A549 (cell line): ENCODE measurements at regions not wholly inside any gene's neighbourhood (a gene's known extent, or its start where the extent isn't known, plus 50 kb on each side); places are given as distances from the start of the nearest gene placed in this dataset.

Experiments
- ATAC-seq, 2 experiments: fragments of 200-7000 bp in 1 of 2; fragments of >200 bp in 1 of 2; cut with Nextera tagmentation in 1 of 2; cut with Tn5 transposase in 1 of 2; 3 replicates each; pipeline versions ENCODE4 v1.8.0 to v1.9.1; 2018 to 2020; ENCODE audit warnings: mild to moderate bottlenecking in 1 of 2, moderate library complexity in 1 of 2
- CTCF ChIA-PET: fragments of 300-600 bp; sonication (Branson Sonifier 250); formaldehyde crosslinking; extraction: SDS; loops from one replicate; lab custom pipeline; 2021; ENCODE audit warnings: antibody characterized with exemption, inconsistent platforms; lab: Yijun Ruan, JAX
- POLR2A ChIA-PET: fragments of 350-600 bp; formaldehyde crosslinking; extraction: SDS; loops from one replicate; lab custom pipeline; 2021; ENCODE audit warnings: antibody characterized with exemption, inconsistent platforms; lab: Yijun Ruan, JAX
- DNase-seq, 2 experiments: peaks; one replicate each; pipeline versions ENCODE4 v3.0.0 to v3.0.0-alpha.2; 2011 to 2016; ENCODE audit warnings: low read depth in 1 of 2, low spot score in 1 of 2
- FAIRE-seq: peaks from 2 replicates; lab custom pipeline; 2011; peaks lifted over from hg19 to GRCh38; lab: Jason Lieb, UNC
- H3K27ac ChIP-seq, 2 experiments: fragments of >200 bp; sonication (Bioruptor Twin); formaldehyde crosslinking; 3 replicates each; pipeline ENCODE4 v1.5.1; 2016 to 2017
- H3K4me1 ChIP-seq: fragments of >200 bp; sonication (Bioruptor Twin); formaldehyde crosslinking; 3 replicates; pipeline ENCODE4 v1.6.1; 2016
- H3K4me2 ChIP-seq: fragments of >200 bp; sonication (Bioruptor Twin); formaldehyde crosslinking; 3 replicates; pipeline ENCODE4 v1.6.1; 2016
- H3K4me3 ChIP-seq: fragments of >200 bp; sonication (Bioruptor Twin); formaldehyde crosslinking; 3 replicates; pipeline ENCODE4 v1.5.1; 2016
- H3K9me3 ChIP-seq: fragments of >200 bp; sonication (Bioruptor Twin); formaldehyde crosslinking; 3 replicates; pipeline ENCODE4 v1.6.1; 2016
- BHLHE40 ChIP-seq: IDR thresholded peaks from 2 replicates; pipeline ENCODE4 v1.6.1; 2012; ENCODE audit warnings: low read depth, low read length, inconsistent platforms
- CBX2 ChIP-seq: fragments of 200-600 bp; sonication (generic); IDR thresholded peaks from 2 replicates; pipeline ENCODE4 v1.6.1; 2016; ENCODE audit warnings: low read depth, mild to moderate bottlenecking, borderline replicate concordance
- CBX8 ChIP-seq: fragments of 200-600 bp; sonication (generic); IDR thresholded peaks from 2 replicates; pipeline ENCODE4 v1.6.1; 2016
- CHD2 ChIP-seq: fragments of 150-350 bp; IDR thresholded peaks from 2 replicates; pipeline ENCODE4 v1.6.1; 2014; ENCODE audit warnings: low read length; ENCODE audit not compliant: partially characterized antibody
- CHD4 ChIP-seq: fragments of 200-600 bp; sonication (generic); IDR thresholded peaks from 2 replicates; pipeline ENCODE4 v1.6.1; 2016; ENCODE audit warnings: antibody characterized with exemption, mild to moderate bottlenecking, borderline replicate concordance
- EHMT2 ChIP-seq: fragments of 200-600 bp; sonication (generic); IDR thresholded peaks from 2 replicates; pipeline ENCODE4 v1.6.1; 2016; ENCODE audit warnings: antibody characterized with exemption, low read depth, mild to moderate bottlenecking, moderate library complexity
- EP300 ChIP-seq, 2 experiments: fragments of >200 bp; sonication (Bioruptor Twin); formaldehyde crosslinking; IDR thresholded peaks; 2 replicates in 1 of 2; 3 replicates in 1 of 2; pipeline ENCODE4 v1.6.1; 2016 to 2017
- ESRRA ChIP-seq: fragments of 150-350 bp; IDR thresholded peaks from 2 replicates; pipeline ENCODE4 v1.6.1; 2014; ENCODE audit warnings: mild to moderate bottlenecking, low read length, borderline replicate concordance
- FOSB ChIP-seq: fragments of 250-450 bp; sonication (Bioruptor Pico); IDR thresholded peaks from 2 replicates; pipeline ENCODE4 v1.5.0; 2020; ENCODE audit warnings: mild to moderate bottlenecking, moderate library complexity
- GATA3 ChIP-seq: IDR thresholded peaks from 2 replicates; pipeline ENCODE4 v1.6.1; 2012; ENCODE audit warnings: borderline replicate concordance
- HEYL ChIP-seq: fragments of 250-450 bp; sonication (Bioruptor Pico); IDR thresholded peaks from 2 replicates; pipeline ENCODE4 v1.8.0; 2021; ENCODE audit warnings: mild to moderate bottlenecking, moderate library complexity
- HOXB13 ChIP-seq: fragments of 250-450 bp; sonication (Bioruptor Pico); IDR thresholded peaks from 2 replicates; pipeline ENCODE4 v1.5.0; 2020; ENCODE audit warnings: low read depth, mild to moderate bottlenecking, moderate library complexity
- HOXB5 ChIP-seq: fragments of 250-450 bp; sonication (Bioruptor Pico); IDR thresholded peaks from 2 replicates; pipeline ENCODE4 v1.5.0; 2020; ENCODE audit warnings: mild to moderate bottlenecking, moderate library complexity
- JUNB ChIP-seq: fragments of >200 bp; sonication (Bioruptor Twin); formaldehyde crosslinking; IDR thresholded peaks from 2 replicates; pipeline ENCODE4 v1.6.1; 2016
- KDM1A ChIP-seq: fragments of 200-600 bp; sonication (generic); IDR thresholded peaks from 2 replicates; pipeline ENCODE4 v1.6.1; 2016; ENCODE audit warnings: low read depth, mild to moderate bottlenecking
- MAFK ChIP-seq: fragments of 450-650 bp; IDR thresholded peaks from 2 replicates; pipeline ENCODE4 v1.6.1; 2014; ENCODE audit not compliant: partially characterized antibody
- NPAS2 ChIP-seq: fragments of 250-450 bp; sonication (Bioruptor Pico); IDR thresholded peaks from 2 replicates; pipeline ENCODE4 v1.8.0; 2022; ENCODE audit warnings: mild to moderate bottlenecking, moderate library complexity, borderline replicate concordance
- NR3C1 ChIP-seq: fragments of >200 bp; sonication (Bioruptor Twin); formaldehyde crosslinking; IDR thresholded peaks from 3 replicates; pipeline ENCODE4 v1.6.1; 2017
- PHF8 ChIP-seq: fragments of 200-600 bp; sonication (generic); IDR thresholded peaks from 2 replicates; pipeline ENCODE4 v1.6.1; 2016; ENCODE audit warnings: low read depth, mild to moderate bottlenecking, antibody characterized with exemption, moderate library complexity, borderline replicate concordance
- RARB ChIP-seq: fragments of 250-450 bp; sonication (Bioruptor Pico); IDR thresholded peaks from 2 replicates; pipeline ENCODE4 v1.8.0; 2021; ENCODE audit warnings: mild to moderate bottlenecking, moderate library complexity
- RCOR1 ChIP-seq: fragments of 150-350 bp; IDR thresholded peaks from 2 replicates; pipeline ENCODE4 v1.6.1; 2014; ENCODE audit warnings: antibody characterized with exemption, low read length, low read depth
- RNF2 ChIP-seq: fragments of 200-600 bp; sonication (generic); IDR thresholded peaks from 2 replicates; pipeline ENCODE4 v1.6.1; 2016; ENCODE audit warnings: low read depth, mild to moderate bottlenecking, antibody characterized with exemption, moderate library complexity, borderline replicate concordance
- SREBF2 ChIP-seq: fragments of 450-650 bp; IDR thresholded peaks from 2 replicates; pipeline ENCODE4 v1.6.1; 2014; ENCODE audit warnings: mild to moderate bottlenecking, moderate library complexity
- TFCP2L1 ChIP-seq: fragments of 250-450 bp; sonication (Bioruptor Pico); IDR thresholded peaks from 2 replicates; pipeline ENCODE4 v1.5.0; 2021; ENCODE audit warnings: mild to moderate bottlenecking
- WGBS: methylation state at CpG from one replicate; pipeline ENCODE4 v1.1.6; 2017; ENCODE audit errors: missing lambda C conversion rate; 5-methylcytosine and 5-hydroxymethylcytosine counted together
- TF ChIP-seq, protein P1 (sequence below): IDR thresholded peaks from 2 replicates; pipeline ENCODE4 v1.6.1; 2012
- TF ChIP-seq, protein P2 (sequence below): fragments of >200 bp; sonication (Bioruptor Twin); formaldehyde crosslinking; IDR thresholded peaks from 3 replicates; pipeline ENCODE4 v1.5.1; 2016
- TF ChIP-seq, protein P3 (sequence below): IDR thresholded peaks from 2 replicates; pipeline ENCODE4 v1.6.1; 2012
- TF ChIP-seq, protein P4 (sequence below): fragments of 450-650 bp; IDR thresholded peaks from 2 replicates; pipeline ENCODE4 v1.6.1; 2014; ENCODE audit warnings: antibody characterized with exemption
- TF ChIP-seq, protein P5 (sequence below): fragments of 150-350 bp; IDR thresholded peaks from 2 replicates; pipeline ENCODE4 v1.6.1; 2014; ENCODE audit warnings: low read depth, mild to moderate bottlenecking, low read length

DNA sequence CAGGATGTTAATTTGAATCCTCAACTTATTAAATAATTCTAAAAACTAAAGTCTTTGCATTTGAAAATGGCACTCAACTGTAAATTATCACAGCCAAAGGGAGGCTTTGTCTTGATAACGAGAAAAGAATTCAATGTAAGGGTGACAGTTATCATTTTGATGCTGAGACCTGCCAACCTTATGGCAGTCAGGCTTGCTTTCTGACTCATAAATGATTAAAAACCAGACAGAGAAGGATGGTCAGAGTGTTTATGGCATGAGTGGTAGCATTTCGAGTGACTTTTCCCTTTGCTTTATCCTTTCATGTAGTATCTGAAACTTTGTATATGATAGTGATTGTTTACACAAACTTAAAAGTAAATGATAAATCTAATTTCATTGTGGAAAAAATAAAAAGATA is 53.9 kb upstream of the EPC2 start:
- no peak overlapping the region for H3K4me2 ChIP-seq
- H3K9me3 ChIP-seq = no peaks in the 10 kb centered on the region
- CTCF ChIA-PET = no interaction called here
- POLR2A ChIA-PET = no interaction called here
- no peak overlapping the region for H3K27ac ChIP-seq
- no peaks in the 10 kb centered on the region for H3K4me1 ChIP-seq
- no peak overlapping the region for H3K4me3 ChIP-seq
- FAIRE-seq (no peak), ATAC-seq (no peak), DNase-seq (no peak)
- TF ChIP-seq TFCP2L1 (no peak), EP300 (IDR thresholded peaks at IDR 0.05) (no peak), FOSB (CRISPR knock-in tag) (no peak), BHLHE40 (no peak), SREBF2 (no peak), CBX8 (no peak), CHD2 (no peak), RCOR1 (no peak), RARB (CRISPR knock-in tag) (no peak), JUNB (no peak), ESRRA (no peak)
- TF ChIP-seq, protein P1, sequence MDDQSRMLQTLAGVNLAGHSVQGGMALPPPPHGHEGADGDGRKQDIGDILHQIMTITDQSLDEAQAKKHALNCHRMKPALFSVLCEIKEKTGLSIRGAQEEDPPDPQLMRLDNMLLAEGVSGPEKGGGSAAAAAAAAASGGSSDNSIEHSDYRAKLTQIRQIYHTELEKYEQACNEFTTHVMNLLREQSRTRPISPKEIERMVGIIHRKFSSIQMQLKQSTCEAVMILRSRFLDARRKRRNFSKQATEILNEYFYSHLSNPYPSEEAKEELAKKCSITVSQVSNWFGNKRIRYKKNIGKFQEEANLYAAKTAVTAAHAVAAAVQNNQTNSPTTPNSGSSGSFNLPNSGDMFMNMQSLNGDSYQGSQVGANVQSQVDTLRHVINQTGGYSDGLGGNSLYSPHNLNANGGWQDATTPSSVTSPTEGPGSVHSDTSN = no peak
- TF ChIP-seq, protein P2, sequence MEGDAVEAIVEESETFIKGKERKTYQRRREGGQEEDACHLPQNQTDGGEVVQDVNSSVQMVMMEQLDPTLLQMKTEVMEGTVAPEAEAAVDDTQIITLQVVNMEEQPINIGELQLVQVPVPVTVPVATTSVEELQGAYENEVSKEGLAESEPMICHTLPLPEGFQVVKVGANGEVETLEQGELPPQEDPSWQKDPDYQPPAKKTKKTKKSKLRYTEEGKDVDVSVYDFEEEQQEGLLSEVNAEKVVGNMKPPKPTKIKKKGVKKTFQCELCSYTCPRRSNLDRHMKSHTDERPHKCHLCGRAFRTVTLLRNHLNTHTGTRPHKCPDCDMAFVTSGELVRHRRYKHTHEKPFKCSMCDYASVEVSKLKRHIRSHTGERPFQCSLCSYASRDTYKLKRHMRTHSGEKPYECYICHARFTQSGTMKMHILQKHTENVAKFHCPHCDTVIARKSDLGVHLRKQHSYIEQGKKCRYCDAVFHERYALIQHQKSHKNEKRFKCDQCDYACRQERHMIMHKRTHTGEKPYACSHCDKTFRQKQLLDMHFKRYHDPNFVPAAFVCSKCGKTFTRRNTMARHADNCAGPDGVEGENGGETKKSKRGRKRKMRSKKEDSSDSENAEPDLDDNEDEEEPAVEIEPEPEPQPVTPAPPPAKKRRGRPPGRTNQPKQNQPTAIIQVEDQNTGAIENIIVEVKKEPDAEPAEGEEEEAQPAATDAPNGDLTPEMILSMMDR = no peak
- WGBS = 55% methylated on average over 2 of the region's 2 CpGs

DNA sequence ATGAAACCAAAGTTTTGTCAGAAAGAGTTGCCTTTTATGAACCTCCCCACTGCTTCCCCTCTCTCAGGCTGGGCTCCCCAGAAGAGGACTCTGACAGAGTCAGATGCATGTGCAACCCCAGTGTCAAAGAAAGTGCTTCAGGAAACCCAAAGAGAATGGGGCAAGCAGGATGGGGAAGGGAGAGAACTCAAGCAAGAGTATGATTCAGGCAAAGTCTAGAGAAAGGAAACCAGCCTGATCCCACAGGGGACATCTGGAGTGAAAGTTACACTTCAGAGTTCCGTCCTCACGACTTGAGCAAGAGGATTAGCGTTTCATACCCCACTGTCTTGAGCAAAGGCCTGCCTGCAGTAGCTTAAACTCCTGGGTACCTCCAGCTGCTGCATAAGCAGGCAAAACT is 51.8 kb upstream of the EPC2 start:
- ChIA-PET CTCF (no interaction called here), POLR2A (no interaction called here)
- no peak for FAIRE-seq
- H3K4me3 ChIP-seq = no peak overlapping the region
- WGBS = 77% methylated on average over 3 of the region's 3 CpGs
- no peak overlapping the region for H3K4me2 ChIP-seq
- DNase-seq = no peak
- H3K4me1 ChIP-seq = no peaks in the 10 kb centered on the region
- no peaks in the 10 kb centered on the region; the same call in 2 of the 3 replicates for H3K9me3 ChIP-seq
- no peak for ATAC-seq
- TF ChIP-seq HEYL (CRISPR knock-in tag) = no peak
- TF ChIP-seq RCOR1 = no peak
- TF ChIP-seq CBX2 = no peak
- TF ChIP-seq BHLHE40 = no peak
- no peak for TF ChIP-seq MAFK
- no peak for TF ChIP-seq CHD4
- TF ChIP-seq RNF2 = no peak
- TF ChIP-seq HOXB13 (CRISPR knock-in tag) = no peak
- no peak for TF ChIP-seq EHMT2
- TF ChIP-seq GATA3 = no peak
- no peak for TF ChIP-seq NR3C1
- TF ChIP-seq CBX8 = no peak
- TF ChIP-seq, protein P3, sequence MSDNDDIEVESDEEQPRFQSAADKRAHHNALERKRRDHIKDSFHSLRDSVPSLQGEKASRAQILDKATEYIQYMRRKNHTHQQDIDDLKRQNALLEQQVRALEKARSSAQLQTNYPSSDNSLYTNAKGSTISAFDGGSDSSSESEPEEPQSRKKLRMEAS = no peak
- TF ChIP-seq HOXB5 (CRISPR knock-in tag) = no peak
- no peak for TF ChIP-seq NPAS2 (CRISPR knock-in tag)
- no peak for TF ChIP-seq PHF8
- TF ChIP-seq, protein P4, sequence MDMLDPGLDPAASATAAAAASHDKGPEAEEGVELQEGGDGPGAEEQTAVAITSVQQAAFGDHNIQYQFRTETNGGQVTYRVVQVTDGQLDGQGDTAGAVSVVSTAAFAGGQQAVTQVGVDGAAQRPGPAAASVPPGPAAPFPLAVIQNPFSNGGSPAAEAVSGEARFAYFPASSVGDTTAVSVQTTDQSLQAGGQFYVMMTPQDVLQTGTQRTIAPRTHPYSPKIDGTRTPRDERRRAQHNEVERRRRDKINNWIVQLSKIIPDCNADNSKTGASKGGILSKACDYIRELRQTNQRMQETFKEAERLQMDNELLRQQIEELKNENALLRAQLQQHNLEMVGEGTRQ = no peak
- TF ChIP-seq, protein P5, sequence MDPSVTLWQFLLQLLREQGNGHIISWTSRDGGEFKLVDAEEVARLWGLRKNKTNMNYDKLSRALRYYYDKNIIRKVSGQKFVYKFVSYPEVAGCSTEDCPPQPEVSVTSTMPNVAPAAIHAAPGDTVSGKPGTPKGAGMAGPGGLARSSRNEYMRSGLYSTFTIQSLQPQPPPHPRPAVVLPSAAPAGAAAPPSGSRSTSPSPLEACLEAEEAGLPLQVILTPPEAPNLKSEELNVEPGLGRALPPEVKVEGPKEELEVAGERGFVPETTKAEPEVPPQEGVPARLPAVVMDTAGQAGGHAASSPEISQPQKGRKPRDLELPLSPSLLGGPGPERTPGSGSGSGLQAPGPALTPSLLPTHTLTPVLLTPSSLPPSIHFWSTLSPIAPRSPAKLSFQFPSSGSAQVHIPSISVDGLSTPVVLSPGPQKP = no peak
- no peak for TF ChIP-seq KDM1A
- H3K27ac ChIP-seq = no peak overlapping the region
